PC-3 (cell line): ENCODE measurements at regions not wholly inside any gene's neighbourhood (a gene's known extent, or its start where the extent isn't known, plus 50 kb on each side); places are given as distances from the start of the nearest gene placed in this dataset.

Source experiments
- CTCF ChIP-seq: fragments of 300-600 bp; sonication (generic); conservative IDR thresholded peaks from 2 replicates; pipeline ENCODE4 v1.5.1; 2017; ENCODE audit warnings: antibody characterized with exemption, low read depth, mild to moderate bottlenecking, low read length
- EZH2 ChIP-seq: fragments of 300-600 bp; sonication (generic); IDR thresholded peaks from one replicate; pipeline ENCODE4 v1.6.1; 2017; ENCODE audit warnings: antibody characterized with exemption, mild to moderate bottlenecking, low read length; ENCODE audit not compliant: unreplicated experiment
- EZH2phosphoT487 ChIP-seq: fragments of 300-600 bp; sonication (generic); IDR thresholded peaks from 2 replicates; pipeline ENCODE4 v1.6.1; 2018; ENCODE audit warnings: mild to moderate bottlenecking, antibody characterized with exemption, low read length, borderline replicate concordance

- TF ChIP-seq CTCF = no peak
- no peak for TF ChIP-seq EZH2phosphoT487
- TF ChIP-seq EZH2 = no peak
Measured at GRCh38 chr6:14860774-14861173, 385.1 kb upstream of the JARID2 start.
